ENCODE measurements at regions not wholly inside any gene's neighbourhood (a gene's known extent, or its start where the extent isn't known, plus 50 kb on each side); places are given as distances from the start of the nearest gene placed in this dataset.

- Histone ChIP-seq H3K36me3 (ENCODE audit: control insufficient read depth, insufficient read depth, low read length) (no peaks in the 10 kb centered on the region), H3K4me1 (ENCODE audit: control insufficient read depth, insufficient read depth, low read length) (peaks cover 2% of the 10 kb centered on the region; the same call in 1 of the 2 replicates), H3K27ac (ENCODE audit: low read length) (no peak overlapping the region), H3K27me3 (ENCODE audit: control insufficient read depth, insufficient read depth, low read length) (no peaks in the 10 kb centered on the region), H3K9me3 (ENCODE audit: control insufficient read depth, insufficient read depth, low read length) (no peaks in the 10 kb centered on the region), H3K4me3 (ENCODE audit: low read length) (no peak overlapping the region)
- no peak for DNase-seq (ENCODE audit: low read depth, low spot score)
- no CpG with 5 or more reads among the region's 5 CpGs for WGBS (ENCODE audit: insufficient coverage, insufficient read length)
Observed at GRCh38 chr13:47036294-47037008, 139.6 kb upstream of the HTR2A start.

GRCh38 chr13:47033216-47033615 is 136.4 kb upstream of the HTR2A start:
- Histone ChIP-seq H3K27ac (ENCODE audit: low read length) (no peak overlapping the region), H3K36me3 (ENCODE audit: control insufficient read depth, insufficient read depth, low read length) (no peaks in the 10 kb centered on the region), H3K4me1 (ENCODE audit: control insufficient read depth, insufficient read depth, low read length) (peaks cover 2% of the 10 kb centered on the region; the same call in 1 of the 2 replicates), H3K4me3 (ENCODE audit: low read length) (no peak overlapping the region), H3K27me3 (ENCODE audit: control insufficient read depth, insufficient read depth, low read length) (no peaks in the 10 kb centered on the region), H3K9me3 (ENCODE audit: control insufficient read depth, insufficient read depth, low read length) (no peaks in the 10 kb centered on the region)
- no peak for DNase-seq (ENCODE audit: low read depth, low spot score)
- WGBS (ENCODE audit: insufficient coverage, insufficient read length): no CpG with 5 or more reads among the region's 2 CpGs

- H3K27ac ChIP-seq (ENCODE audit: low read length): no peak overlapping the region
- H3K4me3 ChIP-seq (ENCODE audit: low read length): no peak overlapping the region
- DNase-seq (ENCODE audit: low read depth, low spot score): no peak
- WGBS (ENCODE audit: insufficient coverage, insufficient read length): no CpG with 5 or more reads among the region's 6 CpGs
- H3K4me1 ChIP-seq (ENCODE audit: control insufficient read depth, insufficient read depth, low read length): no peaks in the 10 kb centered on the region; the same call in 1 of the 2 replicates
- H3K27me3 ChIP-seq (ENCODE audit: control insufficient read depth, insufficient read depth, low read length): no peaks in the 10 kb centered on the region
- H3K9me3 ChIP-seq (ENCODE audit: control insufficient read depth, insufficient read depth, low read length): no peaks in the 10 kb centered on the region
- no peaks in the 10 kb centered on the region for H3K36me3 ChIP-seq (ENCODE audit: control insufficient read depth, insufficient read depth, low read length)
Observed at GRCh38 chr13:47027780-47028437, 131.1 kb upstream of the HTR2A start.

GRCh38 chr13:47025791-47026447 is 129.1 kb upstream of the HTR2A start:
- WGBS (ENCODE audit: insufficient coverage, insufficient read length): no CpG with 5 or more reads among the region's 5 CpGs
- DNase-seq (ENCODE audit: low read depth, low spot score): no peak
- H3K4me3 ChIP-seq (ENCODE audit: low read length): no peak overlapping the region
- H3K9me3 ChIP-seq (ENCODE audit: control insufficient read depth, insufficient read depth, low read length): no peaks in the 10 kb centered on the region
- H3K4me1 ChIP-seq (ENCODE audit: control insufficient read depth, insufficient read depth, low read length): no peaks in the 10 kb centered on the region; the same call in 1 of the 2 replicates
- H3K27ac ChIP-seq (ENCODE audit: low read length): no peak overlapping the region
- H3K36me3 ChIP-seq (ENCODE audit: control insufficient read depth, insufficient read depth, low read length): no peaks in the 10 kb centered on the region
- no peaks in the 10 kb centered on the region for H3K27me3 ChIP-seq (ENCODE audit: control insufficient read depth, insufficient read depth, low read length)

- Histone ChIP-seq H3K4me3 (ENCODE audit: low read length) (no peak overlapping the region), H3K27me3 (ENCODE audit: control insufficient read depth, insufficient read depth, low read length) (no peaks in the 10 kb centered on the region), H3K27ac (ENCODE audit: low read length) (no peak overlapping the region), H3K36me3 (ENCODE audit: control insufficient read depth, insufficient read depth, low read length) (no peaks in the 10 kb centered on the region), H3K4me1 (ENCODE audit: control insufficient read depth, insufficient read depth, low read length) (no peaks in the 10 kb centered on the region), H3K9me3 (ENCODE audit: control insufficient read depth, insufficient read depth, low read length) (no peaks in the 10 kb centered on the region)
- DNase-seq (ENCODE audit: low read depth, low spot score): no peak
Observed at GRCh38 chr13:47019977-47020376, 123.1 kb upstream of the HTR2A start.

- Histone ChIP-seq H3K27me3 (ENCODE audit: control insufficient read depth, insufficient read depth, low read length) (no peaks in the 10 kb centered on the region), H3K27ac (ENCODE audit: low read length) (no peak overlapping the region), H3K4me1 (ENCODE audit: control insufficient read depth, insufficient read depth, low read length) (no peaks in the 10 kb centered on the region), H3K36me3 (ENCODE audit: control insufficient read depth, insufficient read depth, low read length) (no peaks in the 10 kb centered on the region), H3K4me3 (ENCODE audit: low read length) (no peak overlapping the region), H3K9me3 (ENCODE audit: control insufficient read depth, insufficient read depth, low read length) (no peaks in the 10 kb centered on the region)
- DNase-seq (ENCODE audit: low read depth, low spot score): no peak
- WGBS (ENCODE audit: insufficient coverage, insufficient read length): 100% methylated on average over 1 of the region's 1 CpG
Observed at GRCh38 chr13:47017476-47017875, 120.6 kb upstream of the HTR2A start.

GRCh38 chr13:47008318-47008717 is 111.5 kb upstream of the HTR2A start:
- Histone ChIP-seq H3K36me3 (ENCODE audit: control insufficient read depth, insufficient read depth, low read length) (no peaks in the 10 kb centered on the region), H3K27me3 (ENCODE audit: control insufficient read depth, insufficient read depth, low read length) (no peaks in the 10 kb centered on the region), H3K9me3 (ENCODE audit: control insufficient read depth, insufficient read depth, low read length) (no peaks in the 10 kb centered on the region), H3K27ac (ENCODE audit: low read length) (no peak overlapping the region), H3K4me1 (ENCODE audit: control insufficient read depth, insufficient read depth, low read length) (no peaks in the 10 kb centered on the region), H3K4me3 (ENCODE audit: low read length) (no peak overlapping the region)
- no peak for DNase-seq (ENCODE audit: low read depth, low spot score)
- WGBS (ENCODE audit: insufficient coverage, insufficient read length): no CpG with 5 or more reads among the region's 2 CpGs

GRCh38 chr13:47005756-47006414 is 109.0 kb upstream of the HTR2A start:
- Histone ChIP-seq H3K9me3 (ENCODE audit: control insufficient read depth, insufficient read depth, low read length) (no peaks in the 10 kb centered on the region), H3K36me3 (ENCODE audit: control insufficient read depth, insufficient read depth, low read length) (no peaks in the 10 kb centered on the region), H3K27me3 (ENCODE audit: control insufficient read depth, insufficient read depth, low read length) (no peaks in the 10 kb centered on the region), H3K27ac (ENCODE audit: low read length) (no peak overlapping the region), H3K4me1 (ENCODE audit: control insufficient read depth, insufficient read depth, low read length) (no peaks in the 10 kb centered on the region), H3K4me3 (ENCODE audit: low read length) (no peak overlapping the region)
- whole genome bisulfite sequencing (ENCODE audit: insufficient coverage, insufficient read length): no CpG with 5 or more reads among the region's 2 CpGs
- DNase-seq (ENCODE audit: low read depth, low spot score): no peak

GRCh38 chr13:47004540-47004939 is 107.7 kb upstream of the HTR2A start:
- no CpG with 5 or more reads among the region's 1 CpG for WGBS (ENCODE audit: insufficient coverage, insufficient read length)
- Histone ChIP-seq H3K27me3 (ENCODE audit: control insufficient read depth, insufficient read depth, low read length) (no peaks in the 10 kb centered on the region), H3K4me3 (ENCODE audit: low read length) (no peak overlapping the region), H3K9me3 (ENCODE audit: control insufficient read depth, insufficient read depth, low read length) (no peaks in the 10 kb centered on the region), H3K36me3 (ENCODE audit: control insufficient read depth, insufficient read depth, low read length) (no peaks in the 10 kb centered on the region), H3K27ac (ENCODE audit: low read length) (no peak overlapping the region), H3K4me1 (ENCODE audit: control insufficient read depth, insufficient read depth, low read length) (no peaks in the 10 kb centered on the region)
- no peak for DNase-seq (ENCODE audit: low read depth, low spot score)

GRCh38 chr13:47004027-47004426 is 107.2 kb upstream of the HTR2A start:
- Histone ChIP-seq H3K27me3 (ENCODE audit: control insufficient read depth, insufficient read depth, low read length) (no peaks in the 10 kb centered on the region), H3K36me3 (ENCODE audit: control insufficient read depth, insufficient read depth, low read length) (no peaks in the 10 kb centered on the region), H3K27ac (ENCODE audit: low read length) (no peak overlapping the region), H3K4me3 (ENCODE audit: low read length) (no peak overlapping the region), H3K4me1 (ENCODE audit: control insufficient read depth, insufficient read depth, low read length) (no peaks in the 10 kb centered on the region), H3K9me3 (ENCODE audit: control insufficient read depth, insufficient read depth, low read length) (no peaks in the 10 kb centered on the region)
- no CpG with 5 or more reads among the region's 2 CpGs for WGBS (ENCODE audit: insufficient coverage, insufficient read length)
- no peak for DNase-seq (ENCODE audit: low read depth, low spot score)

All from iPS DF 6.9 (cell line).